Gastroesophageal sphincter (tissue), 4 donors: ENCODE measurements at regions not wholly inside any gene's neighbourhood (a gene's known extent, or its start where the extent isn't known, plus 50 kb on each side); places are given as distances from the start of the nearest gene placed in this dataset.

Experiments
- ATAC-seq: fragments of 150-250 bp; one replicate; pipeline ENCODE4 v1.9.1; 2016; ENCODE audit warnings: mild to moderate bottlenecking, moderate library complexity
- H3K27ac ChIP-seq, 4 donors: fragments of 200-600 bp; sonication (generic) in 3 of 4; 1 replicate in 3 of 4; 2 replicates in 1 of 4; pipeline ENCODE4 v1.5.1; 2016 to 2019
- H3K27me3 ChIP-seq: fragments of 200-600 bp; sonication (generic); one replicate; pipeline ENCODE4 v1.5.1; 2019
- H3K36me3 ChIP-seq, 2 donors: fragments of 200-600 bp; sonication (generic); one replicate each; pipeline ENCODE4 v1.5.1; 2019; ENCODE audit warnings: control low read depth in 1 of 2
- H3K4me1 ChIP-seq, 3 donors: fragments of 200-600 bp; sonication (generic); 1 replicate in 2 of 3; 2 replicates in 1 of 3; pipeline ENCODE4 v1.5.1; 2016 to 2019; ENCODE audit warnings: control low read depth in 2 of 3
- H3K4me3 ChIP-seq, 2 donors: fragments of 200-600 bp; sonication (generic); one replicate each; pipeline ENCODE4 v1.5.1; 2019; ENCODE audit warnings: mild to moderate bottlenecking in 1 of 2, moderate library complexity in 1 of 2
- H3K9me3 ChIP-seq, 3 donors: fragments of 200-600 bp; sonication (generic); one replicate each; pipeline ENCODE4 v1.5.1; 2017 to 2019; ENCODE audit warnings: control low read depth in 2 of 3
- CTCF ChIP-seq, 4 experiments: fragments of 200-600 bp in 2 of 4; fragments of 450-650 bp in 2 of 4; sonication (generic) in 1 of 4; IDR thresholded peaks; one replicate each; pipeline ENCODE4 v1.5.1; 2017 to 2019; ENCODE audit warnings: antibody characterized with exemption in 4 of 4, mild to moderate bottlenecking in 2 of 4, moderate library complexity in 2 of 4
- EP300 ChIP-seq: sonication (generic); formaldehyde crosslinking; IDR thresholded peaks from one replicate; pipeline ENCODE4 v1.6.1; 2017; ENCODE audit warnings: antibody characterized with exemption, mild to moderate bottlenecking
- POLR2A ChIP-seq, 2 donors: fragments of 450-650 bp; IDR thresholded peaks; one replicate each; pipeline ENCODE4 v1.6.1; 2017; ENCODE audit warnings: antibody characterized with exemption in 2 of 2, mild to moderate bottlenecking in 2 of 2, moderate library complexity in 1 of 2
- POLR2AphosphoS5 ChIP-seq: sonication (generic); formaldehyde crosslinking; IDR thresholded peaks from one replicate; pipeline ENCODE4 v1.6.1; 2017; ENCODE audit warnings: antibody characterized with exemption
- WGBS, 2 donors: methylation state at CpG; one replicate each; pipeline ENCODE4 v1.1.5; 2018; ENCODE audit warnings: low coverage in 1 of 2; 5-methylcytosine and 5-hydroxymethylcytosine counted together

GRCh38 chr11:20311444-20311843 lies 52.1 kb upstream of the HTATIP2 start:
- TF ChIP-seq CTCF (IDR thresholded peaks at IDR 0.05) (no peak), POLR2A (IDR thresholded peaks at IDR 0.05) (no peak), EP300 (no peak), POLR2AphosphoS5 (no peak)

GRCh38 chr11:20310596-20311394 lies 52.7 kb upstream of the HTATIP2 start:
- no peaks in the 10 kb centered on the region for H3K4me1 ChIP-seq
- TF ChIP-seq POLR2AphosphoS5 = no peak
- TF ChIP-seq CTCF (IDR thresholded peaks at IDR 0.05) = no peak
- TF ChIP-seq EP300 = no peak
- TF ChIP-seq POLR2A (IDR thresholded peaks at IDR 0.05) = no peak
- WGBS, 2 donors = 67 to 81% methylated on average over 4 to 10 of the region's 11 CpGs
- H3K27ac ChIP-seq = no peak overlapping the region
- no peak overlapping the region for H3K4me3 ChIP-seq
- no peak for ATAC-seq
- no peaks in the 10 kb centered on the region for H3K36me3 ChIP-seq
- H3K9me3 ChIP-seq = no peaks in the 10 kb centered on the region
- H3K27me3 ChIP-seq = peaks cover 4% of the 10 kb centered on the region

More at GRCh38 chr11:20311444-20311843, 52.1 kb upstream of the HTATIP2 start:
- Histone ChIP-seq H3K36me3 (no peaks in the 10 kb centered on the region), H3K9me3 (no peaks in the 10 kb centered on the region), H3K27me3 (peaks cover 4% of the 10 kb centered on the region), H3K4me3 (no peak overlapping the region), H3K27ac (no peak overlapping the region), H3K4me1 (no peaks in the 10 kb centered on the region)
- 66 to 86% methylated on average over 2 to 5 of the region's 5 CpGs for WGBS, 2 donors
- no peak for ATAC-seq

GRCh38 chr11:20310137-20310536 lies 53.4 kb upstream of the HTATIP2 start:
- no peak for TF ChIP-seq CTCF (IDR thresholded peaks at IDR 0.05)
- TF ChIP-seq POLR2AphosphoS5 = no peak
- no peak for TF ChIP-seq POLR2A (IDR thresholded peaks at IDR 0.05)
- no peak for TF ChIP-seq EP300
- WGBS, 2 donors = 43 to 57% methylated on average over 6 to 9 of the region's 9 CpGs
- no peaks in the 10 kb centered on the region for H3K36me3 ChIP-seq
- no peak for ATAC-seq
- peaks cover 4% of the 10 kb centered on the region for H3K27me3 ChIP-seq
- no peaks in the 10 kb centered on the region for H3K9me3 ChIP-seq
- H3K27ac ChIP-seq = no peak overlapping the region
- H3K4me1 ChIP-seq = no peaks in the 10 kb centered on the region
- H3K4me3 ChIP-seq = no peak overlapping the region

GRCh38 chr11:20309231-20310025 lies 54.1 kb upstream of the HTATIP2 start:
- 79 to 80% methylated on average over 4 to 5 of the region's 5 CpGs for WGBS, 2 donors
- no peaks in the 10 kb centered on the region for H3K4me1 ChIP-seq
- H3K9me3 ChIP-seq = no peaks in the 10 kb centered on the region
- no peaks in the 10 kb centered on the region for H3K36me3 ChIP-seq
- no peak overlapping the region for H3K27ac ChIP-seq
- TF ChIP-seq POLR2AphosphoS5 (no peak), EP300 (no peak), CTCF (IDR thresholded peaks at IDR 0.05) (no peak), POLR2A (IDR thresholded peaks at IDR 0.05) (no peak)
- ATAC-seq = no peak
- H3K4me3 ChIP-seq = no peak overlapping the region
- peaks cover 4% of the 10 kb centered on the region for H3K27me3 ChIP-seq
